ENCODE measurements at regions not wholly inside any gene's neighbourhood (a gene's known extent, or its start where the extent isn't known, plus 50 kb on each side); places are given as distances from the start of the nearest gene placed in this dataset.
"Not testable (repeated sequence)": the region's sequence is repeated elsewhere in the genome, so short reads cannot be mapped to it uniquely, and the experiment has no call there.

DNA sequence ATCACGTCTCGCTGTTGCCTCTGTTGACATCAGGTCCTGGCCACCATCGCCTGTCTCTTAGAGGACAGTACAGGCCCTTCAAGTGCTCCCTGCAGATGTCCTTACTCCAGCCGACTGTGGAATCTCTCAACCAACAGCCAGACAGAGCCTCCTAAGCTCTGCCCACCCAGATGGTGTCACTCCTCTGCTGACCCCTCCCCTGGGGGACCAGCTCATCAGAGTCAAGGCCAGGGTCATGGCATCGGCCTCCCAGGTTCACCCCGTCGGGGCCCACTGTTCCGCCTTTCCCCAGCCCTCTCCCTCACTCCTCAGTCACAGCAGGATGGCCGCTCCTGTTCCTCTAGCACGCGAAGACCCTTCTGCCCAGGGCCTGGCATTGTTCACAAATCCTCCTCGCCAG lies 157.3 kb upstream of the TMEM132C start:
- no peak for DNase-seq

DNA sequence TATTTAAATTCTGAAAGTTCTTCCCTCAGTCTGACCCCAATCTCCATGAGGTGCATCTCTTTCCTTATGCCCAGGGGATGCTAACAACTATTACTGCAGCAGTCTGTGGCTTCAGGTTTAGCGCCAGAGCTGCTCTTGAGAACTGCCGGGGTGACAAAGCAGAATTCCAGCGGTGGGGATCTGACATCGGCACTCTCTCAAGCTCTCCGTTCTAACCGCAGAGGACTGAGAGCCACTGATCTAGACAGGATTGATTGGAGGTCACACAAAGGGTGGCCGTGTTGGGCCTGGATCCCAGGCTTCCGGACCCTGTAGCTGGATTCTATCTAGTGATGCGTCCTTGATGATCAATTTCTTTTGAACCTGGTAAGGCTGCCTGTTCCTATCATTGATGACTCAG lies 155.6 kb upstream of the TMEM132C start:
- DNase-seq = peak; percentile 29

DNA sequence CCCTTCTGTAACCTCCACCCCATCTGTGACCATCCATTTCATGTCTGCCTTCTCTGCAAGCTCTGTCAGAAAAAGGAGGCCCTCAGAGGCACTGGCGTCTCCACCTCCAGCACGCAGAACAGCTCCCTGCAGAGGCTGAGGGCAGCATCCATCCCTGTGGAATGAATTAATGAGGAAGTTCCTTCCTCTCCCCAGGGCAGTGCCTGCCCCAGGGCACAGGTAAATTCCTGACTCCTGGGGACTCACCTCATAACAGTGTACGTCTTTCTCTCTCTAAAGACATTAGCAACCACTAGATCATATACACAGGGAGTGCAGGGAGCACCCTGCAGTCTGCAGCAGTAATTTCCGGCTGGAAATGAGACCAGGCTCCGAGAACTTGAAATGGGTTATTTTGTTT lies 155.0 kb upstream of the TMEM132C start:
- no peak for DNase-seq

- not testable (repeated sequence) for DNase-seq
These were observed 153.7 kb upstream of the TMEM132C start for GRCh38 chr12:128113250-128113649.

DNA sequence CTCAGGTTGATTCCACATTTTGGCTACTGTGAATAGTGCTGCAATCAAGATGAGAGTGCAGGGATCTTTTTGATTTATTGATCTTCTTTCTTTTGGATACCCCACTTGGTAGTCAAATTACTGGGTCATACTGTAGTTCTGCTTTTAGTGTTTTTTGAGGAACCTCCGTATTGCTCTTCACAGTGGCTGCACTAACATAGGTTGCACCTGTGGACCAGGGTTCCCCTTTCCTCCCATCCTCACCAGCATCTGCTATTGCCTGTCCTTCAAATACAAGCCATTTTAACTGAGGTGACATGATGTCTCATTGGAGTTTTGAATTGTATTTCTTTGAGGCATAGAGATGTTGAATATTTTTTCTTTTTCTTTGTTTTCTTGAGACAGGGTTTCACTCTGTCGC lies 152.5 kb upstream of the TMEM132C start:
- DNase-seq = no peak

GRCh38 chr12:128116537-128116936 lies 150.4 kb upstream of the TMEM132C start:
- DNase-seq = no peak

DNA sequence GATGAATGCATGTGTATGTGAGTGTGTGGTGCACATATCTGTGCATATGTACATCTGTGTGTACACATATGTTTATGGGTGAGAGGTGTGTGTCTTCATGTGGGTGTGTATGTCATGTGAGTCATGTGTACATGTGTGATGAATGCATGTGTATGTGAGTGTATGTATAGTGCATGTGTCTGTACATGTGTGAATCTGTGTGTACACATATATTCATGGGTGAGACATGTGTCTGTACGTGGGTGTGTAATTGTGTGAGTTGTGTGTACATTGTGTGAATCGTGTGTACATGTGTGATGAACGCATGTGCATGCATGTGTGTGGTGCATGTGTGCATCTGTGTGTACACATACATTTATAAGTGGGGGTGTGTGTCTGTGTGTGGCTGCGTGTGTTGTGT lies 146.9 kb upstream of the TMEM132C start:
- no peak for DNase-seq

DNA sequence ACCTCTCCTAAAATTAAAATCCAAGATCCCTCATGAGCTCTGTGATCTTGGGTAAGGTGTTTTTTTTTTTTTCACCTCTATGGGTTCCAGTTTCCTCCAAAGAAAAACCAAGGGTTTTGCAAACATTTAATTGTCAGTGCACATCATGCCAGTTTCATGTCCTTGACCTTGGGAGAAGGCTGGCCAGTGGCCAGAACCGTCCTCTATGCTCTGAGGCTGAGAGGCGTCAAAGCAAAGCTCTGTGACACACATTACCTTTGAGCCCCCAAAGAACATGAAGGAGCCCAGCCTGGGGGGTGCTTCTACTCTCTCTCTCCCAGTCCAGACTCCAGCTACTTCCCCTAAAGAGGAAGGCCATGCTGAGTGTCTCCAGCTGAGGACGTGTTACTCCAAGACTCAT lies 145.5 kb upstream of the TMEM132C start:
- no peak for DNase-seq

GRCh38 chr12:128123096-128123495 lies 143.9 kb upstream of the TMEM132C start:
- DNase-seq = no peak

- no peak for DNase-seq
These were observed 135.0 kb upstream of the TMEM132C start for GRCh38 chr12:128131955-128132354.

GRCh38 chr12:128133321-128134073 lies 133.5 kb upstream of the TMEM132C start:
- DNase-seq = peak; percentile 94

DNA sequence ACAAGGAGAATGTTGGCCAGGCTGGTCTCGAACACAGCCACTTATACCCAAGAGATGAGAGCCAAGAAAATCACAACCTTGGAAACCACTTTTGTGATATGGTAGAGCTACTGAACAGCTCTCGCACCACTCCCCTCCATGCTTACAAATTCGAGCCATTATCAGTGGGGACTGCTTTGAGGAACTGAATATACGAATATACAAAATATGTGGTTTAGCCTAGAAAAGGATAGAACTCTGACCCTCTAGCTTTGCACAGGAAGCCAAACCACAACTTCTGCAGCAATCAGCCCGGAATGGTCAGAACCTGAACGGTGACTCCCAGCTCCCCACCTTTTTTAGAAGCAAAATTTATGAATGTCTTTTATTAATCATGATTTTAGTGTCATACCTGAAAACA lies 129.8 kb upstream of the TMEM132C start:
- DNase-seq = no peak

- DNase-seq = peak; percentile 65
These were observed 128.8 kb upstream of the TMEM132C start for GRCh38 chr12:128138125-128138524.

- no peak for DNase-seq
These were observed 126.4 kb upstream of the TMEM132C start for GRCh38 chr12:128140551-128140950.

DNA sequence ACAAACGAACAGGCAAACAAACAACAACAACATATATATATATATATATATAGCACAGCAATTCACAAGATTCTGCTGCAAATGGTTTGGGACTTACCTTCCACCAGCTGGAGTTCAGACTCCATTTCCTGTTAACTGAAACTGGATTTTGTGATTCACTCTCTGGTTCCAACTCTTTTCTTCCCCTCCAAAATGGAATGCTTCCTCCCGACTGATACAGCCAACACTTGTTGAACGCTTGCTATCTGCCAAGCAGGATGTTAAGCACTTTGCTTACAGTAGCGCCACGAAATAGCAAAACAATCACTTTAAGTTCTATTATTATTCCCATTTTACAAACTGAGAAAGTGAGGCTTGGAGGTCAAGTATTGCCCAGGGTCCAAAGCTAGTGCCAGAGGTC lies 116.0 kb upstream of the TMEM132C start:
- DNase-seq = no peak

- no peak for DNase-seq
These were observed 111.4 kb upstream of the TMEM132C start for GRCh38 chr12:128155571-128155970.

DNA sequence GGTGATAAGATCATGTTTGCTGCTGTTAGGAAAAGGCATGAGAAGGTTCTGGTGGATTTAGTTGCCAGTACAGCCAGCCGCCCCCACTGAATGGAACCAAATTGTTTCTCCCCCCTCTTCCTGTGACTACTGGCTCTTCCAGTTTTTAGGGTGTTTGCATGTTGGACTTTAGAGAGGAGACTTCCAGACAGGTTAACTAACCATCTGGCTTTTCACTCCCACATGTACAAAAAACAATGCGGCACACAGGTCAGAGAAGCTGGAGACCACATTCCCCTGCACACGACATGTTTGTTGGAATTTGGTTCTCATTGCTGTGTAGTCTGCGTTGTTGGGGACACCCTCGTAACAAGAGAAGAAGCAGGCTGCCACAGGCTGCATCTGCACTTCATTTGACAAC lies 103.9 kb upstream of the TMEM132C start:
- no peak for DNase-seq

DNA sequence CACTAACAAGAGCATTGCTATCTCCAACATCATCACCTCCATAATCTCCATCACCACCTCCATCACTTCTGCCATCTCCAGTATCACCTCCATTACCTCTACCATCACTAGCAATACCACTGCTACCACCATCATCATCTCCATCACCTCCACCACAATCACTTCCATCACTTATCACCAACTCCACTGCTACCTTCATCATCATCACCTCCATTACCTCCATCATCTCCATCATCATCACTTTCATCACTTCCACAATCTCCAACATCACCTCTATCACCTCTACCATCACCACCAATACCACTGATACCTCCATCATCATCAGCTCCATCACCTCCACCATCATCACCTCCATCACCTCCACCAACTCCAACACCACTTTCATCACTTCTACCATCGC lies 102.4 kb upstream of the TMEM132C start:
- no peak for DNase-seq

GRCh38 chr12:128165387-128165786 lies 101.6 kb upstream of the TMEM132C start:
- DNase-seq = no peak

- no peak for DNase-seq
These were observed 98.7 kb upstream of the TMEM132C start for GRCh38 chr12:128168273-128168672.

DNA sequence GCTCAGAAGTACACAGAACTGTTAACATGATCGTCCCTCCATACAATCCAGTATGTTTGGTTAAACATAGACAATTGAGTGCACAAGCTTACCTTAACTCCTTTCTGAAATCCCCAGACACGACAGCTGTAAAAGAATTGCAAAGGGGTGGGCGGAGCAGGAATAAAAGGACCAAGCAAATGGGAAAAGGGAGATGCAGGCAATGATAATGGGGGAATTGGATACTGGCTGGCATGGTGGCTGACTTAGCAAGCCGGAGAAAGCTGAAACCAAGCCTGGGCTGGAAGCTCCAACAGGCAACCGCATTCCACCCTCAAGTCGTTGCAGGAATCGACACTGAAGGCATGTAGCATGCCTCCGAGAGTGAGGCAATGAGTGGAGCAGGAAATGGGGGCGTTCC lies 96.8 kb upstream of the TMEM132C start:
- no peak for DNase-seq

DNA sequence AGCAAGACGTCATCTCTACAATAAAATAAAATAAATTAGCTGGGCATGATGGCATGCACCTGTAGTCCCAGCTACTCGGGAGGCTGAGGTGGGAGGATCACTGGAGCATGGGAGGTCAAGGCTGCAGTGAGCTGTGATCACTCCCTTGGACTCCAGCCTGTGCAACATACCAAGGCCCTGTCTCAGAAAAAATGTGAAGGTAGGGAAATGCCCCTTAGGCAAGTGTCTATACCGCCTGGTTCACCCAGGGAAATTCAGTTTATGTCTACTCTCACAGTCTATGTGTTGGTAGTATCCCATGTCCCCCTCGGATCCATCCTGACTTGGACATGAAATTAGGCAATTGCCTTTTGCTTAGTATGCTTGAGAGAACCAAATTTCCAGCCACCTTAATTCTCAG lies 88.4 kb upstream of the TMEM132C start:
- DNase-seq = no peak

DNA sequence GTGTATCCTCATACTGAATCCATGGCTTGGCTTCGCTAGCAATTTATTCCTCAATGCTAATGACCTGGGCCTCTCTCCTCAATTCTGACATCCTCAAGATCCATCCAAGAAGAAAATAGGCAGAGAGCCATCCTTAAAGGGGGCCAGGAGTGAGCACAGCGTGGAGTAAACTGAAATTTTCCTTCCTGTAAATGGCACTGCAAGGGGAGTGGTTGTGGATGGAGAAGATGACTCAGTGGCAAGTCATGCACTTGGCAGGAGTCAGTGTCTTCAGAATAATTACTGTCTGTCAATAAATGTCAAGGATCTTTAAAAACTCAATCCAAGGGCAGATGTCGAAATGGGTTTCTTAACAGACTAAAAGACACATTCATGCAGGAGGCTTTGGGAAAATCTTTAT lies 88.0 kb upstream of the TMEM132C start:
- no peak for DNase-seq

GRCh38 chr12:128180166-128180565 lies 86.8 kb upstream of the TMEM132C start:
- no peak for DNase-seq

DNA sequence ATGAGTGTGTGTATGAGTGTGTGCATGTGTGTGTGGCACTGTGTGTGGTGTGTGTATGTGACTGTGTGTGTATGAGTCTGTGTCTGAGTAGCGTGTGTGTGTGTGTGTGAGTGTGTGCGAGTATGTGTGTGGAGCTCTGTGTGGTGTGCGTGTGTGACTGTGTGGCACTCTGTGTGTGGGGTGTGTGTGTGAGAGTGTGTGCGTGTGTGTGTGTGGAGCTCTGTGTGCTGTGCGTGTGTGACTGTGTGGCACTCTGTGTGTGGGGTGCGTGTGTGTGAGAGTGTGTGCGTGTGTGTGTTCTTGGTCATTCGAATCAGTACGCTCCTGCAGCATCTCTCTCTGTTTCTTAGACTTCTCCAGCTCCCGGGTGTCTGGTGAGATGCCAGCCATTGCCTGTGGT lies 76.9 kb upstream of the TMEM132C start:
- no peak for DNase-seq

All from DMS79 (cell line).